H1 (cell line): ENCODE measurements at regions not wholly inside any gene's neighbourhood (a gene's known extent, or its start where the extent isn't known, plus 50 kb on each side); places are given as distances from the start of the nearest gene placed in this dataset.

Experiments used
- CTCF ChIA-PET: fragments of 300-600 bp; sonication (Branson Sonifier 250); formaldehyde crosslinking; loops from one replicate; lab custom pipeline; 2021; ENCODE audit not compliant: partially characterized antibody; lab: Charles Lee
- POLR2A ChIA-PET: fragments of 300-600 bp; sonication (Branson Sonifier 250); formaldehyde crosslinking; loops from one replicate; lab custom pipeline; 2021; ENCODE audit warnings: inconsistent platforms; ENCODE audit not compliant: partially characterized antibody; lab: Charles Lee
- DNase-seq, 2 experiments: peaks; one replicate each; pipeline versions ENCODE4 v3.0.0 to v3.0.0-alpha.2; 2010 to 2022; ENCODE audit warnings: low spot score in 2 of 2, low read depth in 1 of 2, mixed read lengths in 1 of 2
- FAIRE-seq: peaks from 2 replicates; lab custom pipeline; 2011; peaks lifted over from hg19 to GRCh38; lab: Jason Lieb, UNC
- H2AFZ ChIP-seq: 2 replicates; pipeline ENCODE4 v1.8.1; 2012; ENCODE audit warnings: low read length, inconsistent platforms
- H2AK5ac ChIP-seq: 2 replicates; pipeline ENCODE4 v1.6.1; 2013; ENCODE audit warnings: low read depth, low read length
- H2BK120ac ChIP-seq: replicated peaks from 2 replicates; pipeline ENCODE3; 2013; ENCODE audit warnings: low read depth, low read length, inconsistent platforms
- H2BK12ac ChIP-seq: 2 replicates; pipeline ENCODE4 v1.6.1; 2013; ENCODE audit warnings: low read depth, low read length
- H2BK15ac ChIP-seq: 2 replicates; pipeline ENCODE4 v1.6.1; 2013; ENCODE audit warnings: low read length
- H2BK20ac ChIP-seq: 2 replicates; pipeline ENCODE4 v1.6.1; 2013; ENCODE audit warnings: low read length
- H2BK5ac ChIP-seq: 2 replicates; pipeline ENCODE4 v1.6.1; 2013; ENCODE audit warnings: low read depth, low read length
- H3K14ac ChIP-seq: 2 replicates; pipeline ENCODE4 v1.6.1; 2013; ENCODE audit warnings: inconsistent platforms; ENCODE audit not compliant: insufficient read length
- H3K18ac ChIP-seq: 2 replicates; pipeline ENCODE4 v1.6.1; 2013; ENCODE audit warnings: low read length; ENCODE audit errors: extremely low read depth
- H3K23ac ChIP-seq: 2 replicates; pipeline ENCODE4 v1.6.1; 2013; ENCODE audit warnings: inconsistent platforms; ENCODE audit not compliant: insufficient read length
- H3K23me2 ChIP-seq: 2 replicates; pipeline ENCODE4 v1.6.1; 2013; ENCODE audit warnings: low read depth, low read length
- H3K27ac ChIP-seq: 2 replicates; pipeline ENCODE4 v1.6.1; 2011; ENCODE audit warnings: low read depth, low read length, inconsistent platforms
- H3K27me3 ChIP-seq, 4 experiments: replicated peaks in 1 of 4; 1 replicate in 1 of 4; 2 replicates in 3 of 4; pipeline versions ENCODE4 v1.6.1 to v1.8.1; 2011 to 2013; ENCODE audit warnings: low read length in 3 of 4, mild to moderate bottlenecking in 3 of 4, inconsistent platforms in 2 of 4, mixed read lengths in 2 of 4, moderate library complexity in 1 of 4; ENCODE audit not compliant: control insufficient read depth in 3 of 4, insufficient read depth in 3 of 4; ENCODE audit errors: extremely low read depth in 1 of 4
- H3K36me3 ChIP-seq, 4 experiments: 2 replicates each; pipeline versions ENCODE4 v1.6.1 to v1.8.1; 2011 to 2013; ENCODE audit warnings: mild to moderate bottlenecking in 4 of 4, low read length in 3 of 4, moderate library complexity in 2 of 4, control low read depth in 1 of 4, inconsistent platforms in 1 of 4; ENCODE audit not compliant: insufficient read depth in 4 of 4, control insufficient read depth in 2 of 4
- H3K4ac ChIP-seq: replicated peaks from 2 replicates; pipeline ENCODE3; 2013; ENCODE audit warnings: low read length, low read depth, mixed read lengths, inconsistent platforms; ENCODE audit not compliant: insufficient read length
- H3K4me1 ChIP-seq, 4 experiments: replicated peaks in 1 of 4; 1 replicate in 1 of 4; 2 replicates in 3 of 4; pipeline versions ENCODE4 v1.6.1 to v1.8.1; 2011 to 2013; ENCODE audit warnings: low read length in 3 of 4, inconsistent platforms in 2 of 4, mixed read lengths in 1 of 4; ENCODE audit not compliant: insufficient read depth in 4 of 4, control insufficient read depth in 3 of 4
- H3K4me2 ChIP-seq, 2 experiments: 2 replicates each; pipeline versions ENCODE4 v1.6.1 to v1.8.1; 2011 to 2013; ENCODE audit warnings: low read depth in 2 of 2, low read length in 2 of 2, control low read depth in 1 of 2, inconsistent platforms in 1 of 2, mild to moderate bottlenecking in 1 of 2; ENCODE audit not compliant: insufficient read depth in 1 of 2
- H3K4me3 ChIP-seq, 4 experiments: fragments of 200-600, 300-600 bp in 1 of 4; sonication (generic), shearing (Covaris generic), sonication (Bioruptor Twin) in 1 of 4; 2 replicates each; pipeline versions ENCODE4 v1.5.1 to v1.8.1; 2011 to 2016; ENCODE audit warnings: low read length in 4 of 4, low read depth in 3 of 4, control low read depth in 2 of 4, inconsistent platforms in 2 of 4, mild to moderate bottlenecking in 2 of 4, mixed read lengths in 1 of 4, moderate library complexity in 1 of 4; ENCODE audit not compliant: insufficient read depth in 2 of 4; ENCODE audit errors: extremely low read depth in 1 of 4
- H3K56ac ChIP-seq: replicated peaks from 2 replicates; pipeline ENCODE3; 2013; ENCODE audit warnings: low read depth, mild to moderate bottlenecking, mixed read lengths, low read length, inconsistent platforms; ENCODE audit not compliant: insufficient read length
- H3K79me1 ChIP-seq: 2 replicates; pipeline ENCODE4 v1.6.1; 2013; ENCODE audit warnings: low read depth, low read length, control low read depth
- H3K79me2 ChIP-seq, 2 experiments: 2 replicates each; pipeline versions ENCODE4 v1.6.1 to v1.8.1; 2012 to 2013; ENCODE audit warnings: low read length in 2 of 2, mild to moderate bottlenecking in 2 of 2, inconsistent platforms in 1 of 2; ENCODE audit not compliant: insufficient read depth in 2 of 2, control insufficient read depth in 1 of 2
- H3K9ac ChIP-seq, 4 experiments: replicated peaks in 1 of 4; 1 replicate in 1 of 4; 2 replicates in 3 of 4; pipeline versions ENCODE4 v1.6.1 to v1.8.1; 2011 to 2013; ENCODE audit warnings: low read depth in 3 of 4, low read length in 3 of 4, control low read depth in 2 of 4, mild to moderate bottlenecking in 2 of 4, moderate library complexity in 2 of 4, inconsistent platforms in 1 of 4; ENCODE audit errors: extremely low read depth in 1 of 4
- H3K9me3 ChIP-seq, 2 experiments: 2 replicates each; pipeline versions ENCODE4 v1.6.1 to v1.8.1; 2012 to 2013; ENCODE audit warnings: mild to moderate bottlenecking in 2 of 2, moderate library complexity in 2 of 2, control low read depth in 1 of 2, inconsistent platforms in 1 of 2, low read depth in 1 of 2, low read length in 1 of 2, mixed read lengths in 1 of 2; ENCODE audit not compliant: insufficient read depth in 2 of 2
- H4K20me1 ChIP-seq, 2 experiments: replicated peaks in 1 of 2; 2 replicates each; pipeline versions ENCODE3 to v1.8.1; 2011 to 2013; ENCODE audit warnings: inconsistent platforms in 2 of 2, low read length in 2 of 2, mild to moderate bottlenecking in 1 of 2; ENCODE audit not compliant: insufficient read depth in 2 of 2, control insufficient read depth in 1 of 2
- H4K5ac ChIP-seq: 2 replicates; pipeline ENCODE4 v1.6.1; 2013; ENCODE audit warnings: low read length, low read depth, mixed read lengths, inconsistent platforms; ENCODE audit not compliant: insufficient read length
- H4K8ac ChIP-seq: 2 replicates; pipeline ENCODE4 v1.8.0; 2013; ENCODE audit warnings: mild to moderate bottlenecking, moderate library complexity, low read length, inconsistent platforms; ENCODE audit not compliant: insufficient read depth; ENCODE audit errors: extremely low read depth
- H4K91ac ChIP-seq: replicated peaks from 2 replicates; pipeline ENCODE3; 2013; ENCODE audit warnings: low read length, mixed read lengths, inconsistent platforms; ENCODE audit not compliant: insufficient read length
- CHD2 ChIP-seq: IDR thresholded peaks from 2 replicates; pipeline ENCODE4 v1.6.1; 2012; ENCODE audit warnings: low read length, improper control_type of control experiment
- RAD21 ChIP-seq, 2 experiments: IDR thresholded peaks in 1 of 2; conservative IDR thresholded peaks in 1 of 2; 2 replicates each; pipeline ENCODE4 v1.6.1; 2011; ENCODE audit warnings: low read depth in 2 of 2, low read length in 2 of 2, improper control_type of control experiment in 1 of 2, inconsistent platforms in 1 of 2, mild to moderate bottlenecking in 1 of 2, moderate library complexity in 1 of 2
- TEAD4 ChIP-seq: IDR thresholded peaks from 2 replicates; pipeline ENCODE4 v1.6.1; 2012; ENCODE audit warnings: low read depth, low read length, inconsistent platforms, mixed read lengths
- WGBS, 2 experiments: shearing (Covaris generic) in 1 of 2; methylation state at CpG; one replicate each; pipeline versions ENCODE4 v1.1.6 to v1.1.7; 2013 to 2015; ENCODE audit warnings: low lambda C conversion rate in 2 of 2, mixed read lengths in 2 of 2, inconsistent platforms in 1 of 2, low coverage in 1 of 2, missing lambda C conversion rate in 1 of 2; ENCODE audit not compliant: insufficient replicate concordance in 2 of 2, insufficient coverage in 1 of 2, insufficient read length in 1 of 2; ENCODE audit errors: extremely low coverage in 1 of 2, missing lambda C conversion rate in 1 of 2; 5-methylcytosine and 5-hydroxymethylcytosine counted together
- TF ChIP-seq, protein P1 (sequence below), 3 experiments: IDR thresholded peaks; 1 replicate in 2 of 3; 2 replicates in 1 of 3; pipeline versions ENCODE4 v1.5.1 to v1.6.1; 2011; ENCODE audit warnings: low read length in 3 of 3, mild to moderate bottlenecking in 3 of 3, inconsistent platforms in 2 of 3, low read depth in 1 of 3, moderate library complexity in 1 of 3; ENCODE audit not compliant: insufficient read depth in 1 of 3; ENCODE audit errors: control extremely low read depth in 1 of 3

DNA sequence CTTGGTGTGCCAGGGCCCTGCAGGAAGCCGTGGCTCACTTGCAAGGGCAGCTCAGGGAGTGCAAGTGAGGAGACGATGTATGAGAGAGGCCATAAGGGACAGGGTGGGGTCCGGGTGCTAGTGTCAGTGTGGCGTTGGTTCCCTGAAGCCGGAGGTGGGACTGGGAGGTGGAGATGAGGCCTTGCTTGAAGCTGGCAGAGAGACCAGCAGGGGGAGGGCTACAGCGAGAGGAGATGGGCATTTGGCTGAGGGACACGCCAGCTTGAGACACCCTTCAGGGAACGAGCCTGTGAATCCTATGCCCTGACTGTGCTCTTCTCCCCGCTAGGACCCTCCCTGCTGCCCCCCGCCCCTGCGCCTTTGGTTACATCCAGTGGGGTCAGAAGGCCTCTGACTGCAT lies 529.1 kb downstream of the TCERG1L start:
- WGBS, 2 experiments = 87% methylated on average over 10 of the region's 11 CpGs; no CpG with 5 or more reads in 1 of the 2 experiments
- Histone ChIP-seq H3K36me3 (no peaks in the 10 kb centered on the region), H4K5ac (no peak overlapping the region), H3K9ac (0 out of 7 replicates have a peak overlapping the region, but pooled peaks of 1 of the 4 experiments have one; percentile 4), H4K91ac (peak overlapping the region; percentile 59), H3K4ac (no peak overlapping the region), H2AK5ac (no peak overlapping the region), H3K4me1 (no peaks in the 10 kb centered on the region), H3K79me2 (no peaks in the 10 kb centered on the region), H3K56ac (no peak overlapping the region), H4K20me1 (peaks cover 0 to 2% of the 10 kb centered on the region in 2 experiments), H4K8ac (peak overlapping the region; percentile 80; the same call in 1 of the 2 replicates), H3K79me1 (no peaks in the 10 kb centered on the region), H2BK12ac (no peak overlapping the region), H3K18ac (no peak overlapping the region), H3K27me3 (no peaks in the 10 kb centered on the region), H3K23me2 (no peaks in the 10 kb centered on the region), H2BK20ac (no peak overlapping the region), H2BK5ac (no peak overlapping the region), H3K23ac (no peak overlapping the region), H2AFZ (no peak overlapping the region), H3K27ac (no peak overlapping the region), H3K4me3 (no peak overlapping the region), H3K14ac (no peak overlapping the region), H3K9me3 (no peaks in the 10 kb centered on the region), H2BK120ac (no peak overlapping the region), H2BK15ac (no peak overlapping the region), H3K4me2 (no peak overlapping the region)
- no peak for FAIRE-seq
- POLR2A ChIA-PET = no interaction called here
- CTCF ChIA-PET = interaction anchor here (0.7 to 3.5 kb wide), 13 partner anchors 9 to 377 kb away, joined by 3 to 21 read pairs (median 3); no protein-coding TSS in a partner anchor
- TF ChIP-seq, protein P1, sequence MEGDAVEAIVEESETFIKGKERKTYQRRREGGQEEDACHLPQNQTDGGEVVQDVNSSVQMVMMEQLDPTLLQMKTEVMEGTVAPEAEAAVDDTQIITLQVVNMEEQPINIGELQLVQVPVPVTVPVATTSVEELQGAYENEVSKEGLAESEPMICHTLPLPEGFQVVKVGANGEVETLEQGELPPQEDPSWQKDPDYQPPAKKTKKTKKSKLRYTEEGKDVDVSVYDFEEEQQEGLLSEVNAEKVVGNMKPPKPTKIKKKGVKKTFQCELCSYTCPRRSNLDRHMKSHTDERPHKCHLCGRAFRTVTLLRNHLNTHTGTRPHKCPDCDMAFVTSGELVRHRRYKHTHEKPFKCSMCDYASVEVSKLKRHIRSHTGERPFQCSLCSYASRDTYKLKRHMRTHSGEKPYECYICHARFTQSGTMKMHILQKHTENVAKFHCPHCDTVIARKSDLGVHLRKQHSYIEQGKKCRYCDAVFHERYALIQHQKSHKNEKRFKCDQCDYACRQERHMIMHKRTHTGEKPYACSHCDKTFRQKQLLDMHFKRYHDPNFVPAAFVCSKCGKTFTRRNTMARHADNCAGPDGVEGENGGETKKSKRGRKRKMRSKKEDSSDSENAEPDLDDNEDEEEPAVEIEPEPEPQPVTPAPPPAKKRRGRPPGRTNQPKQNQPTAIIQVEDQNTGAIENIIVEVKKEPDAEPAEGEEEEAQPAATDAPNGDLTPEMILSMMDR (IDR thresholded peaks at IDR 0.05; ENCODE audit: control extremely low read depth in 1 of 3, insufficient read depth in 1 of 3, low read depth in 1 of 3, low read length in 3 of 3) = peak; percentile 28 to 65 (median 60)
- TF ChIP-seq CHD2 (no peak), TEAD4 (no peak), RAD21 (IDR thresholded peaks at IDR 0.05 in 1 of 2, conservative IDR thresholded peaks at IDR 0.05 in 1 of 2; ENCODE audit: low read depth in 2 of 2, low read length in 2 of 2) (peak; percentile 49 to 59)
- peak; percentile 21 to 55 for DNase-seq
